ACHN (cell line): ENCODE measurements at regions not wholly inside any gene's neighbourhood (a gene's known extent, or its start where the extent isn't known, plus 50 kb on each side); places are given as distances from the start of the nearest gene placed in this dataset.

ENCODE experiments used
- DNase-seq: peaks from one replicate; pipeline ENCODE4 v3.0.0-alpha.2; 2015
- in situ Hi-C: cut with HindIII; loops from 2 replicates; pipeline ENCODE4 v1.10.0; 2017; ENCODE audit warnings: low sequenced_read_pairs, low pct_ligation_motif_present, low pct_unique_long_range_greater_than_20kb

GRCh38 chr2:198775737-198776136 lies 682.0 kb downstream of the SATB2 start:
- no peak for DNase-seq
- in situ Hi-C loops = no loop called here

- in situ Hi-C loops = no loop called here
- no peak for DNase-seq
Measured at GRCh38 chr2:198774576-198774975, 683.2 kb downstream of the SATB2 start.

- in situ Hi-C loops = no loop called here
- DNase-seq = no peak
Measured at GRCh38 chr2:198767694-198768093, 690.0 kb downstream of the SATB2 start.

- DNase-seq = no peak
- in situ Hi-C loops = no loop called here
Measured at GRCh38 chr2:198763793-198764192, 693.9 kb downstream of the SATB2 start.

GRCh38 chr2:198762441-198762840 lies 695.3 kb downstream of the SATB2 start:
- in situ Hi-C loops = no loop called here
- DNase-seq = no peak

GRCh38 chr2:198757069-198757468 lies 700.7 kb downstream of the SATB2 start:
- no peak for DNase-seq
- in situ Hi-C loops = no loop called here

- no peak for DNase-seq
- in situ Hi-C loops = no loop called here
Measured at GRCh38 chr2:198756166-198756565, 701.6 kb downstream of the SATB2 start.

GRCh38 chr2:198753101-198753500 lies 704.6 kb downstream of the SATB2 start:
- no peak for DNase-seq
- in situ Hi-C loops = no loop called here

GRCh38 chr2:198749364-198749763 lies 708.4 kb downstream of the SATB2 start:
- no peak for DNase-seq
- in situ Hi-C loops = no loop called here

GRCh38 chr2:198731842-198732399 lies 725.8 kb downstream of the SATB2 start:
- DNase-seq = no peak
- in situ Hi-C loops = no loop called here

- in situ Hi-C loops = no loop called here
- no peak for DNase-seq
Measured at GRCh38 chr2:198720266-198720665, 737.5 kb downstream of the SATB2 start.

GRCh38 chr2:198717451-198717850 lies 740.3 kb downstream of the SATB2 start:
- in situ Hi-C loops = no loop called here
- DNase-seq = no peak

- DNase-seq = no peak
- in situ Hi-C loops = no loop called here
Measured at GRCh38 chr2:198715302-198715835, 742.4 kb downstream of the SATB2 start.

- DNase-seq = no peak
- in situ Hi-C loops = no loop called here
Measured at GRCh38 chr2:198712485-198712884, 745.3 kb downstream of the SATB2 start.

GRCh38 chr2:198711484-198711883 lies 746.3 kb downstream of the SATB2 start:
- no peak for DNase-seq
- in situ Hi-C loops = no loop called here

- in situ Hi-C loops = no loop called here
- DNase-seq = no peak
Measured at GRCh38 chr2:198710562-198710961, 747.2 kb downstream of the SATB2 start.

GRCh38 chr2:198706476-198707082 lies 751.2 kb downstream of the SATB2 start:
- no peak for DNase-seq
- in situ Hi-C loops = no loop called here

- in situ Hi-C loops = no loop called here
Measured at GRCh38 chr2:198703281-198703680, 754.5 kb downstream of the SATB2 start.

GRCh38 chr2:198702796-198703195 lies 754.9 kb downstream of the SATB2 start:
- DNase-seq = no peak
- in situ Hi-C loops = no loop called here

More at GRCh38 chr2:198703281-198703680, 754.5 kb downstream of the SATB2 start:
- no peak for DNase-seq

GRCh38 chr2:198701481-198701880 lies 756.3 kb downstream of the SATB2 start:
- no peak for DNase-seq
- in situ Hi-C loops = no loop called here
